HG03457 (cell line): ENCODE measurements at regions not wholly inside any gene's neighbourhood (a gene's known extent, or its start where the extent isn't known, plus 50 kb on each side); places are given as distances from the start of the nearest gene placed in this dataset.

Experiments used
- ATAC-seq: cut with Tn5 transposase; IDR thresholded peaks from one replicate; pipeline ENCODE4 v1.9.1; 2021; ENCODE audit warnings: moderate number of reproducible peaks; ENCODE audit not compliant: unreplicated experiment

- ATAC-seq = no peak
Observed at GRCh38 chr3:190790185-190790584, 72.3 kb downstream of the GMNC start.

- ATAC-seq = no peak
Observed at GRCh38 chr3:190786898-190787297, 75.6 kb downstream of the GMNC start.

GRCh38 chr3:190785047-190785446 lies 77.4 kb downstream of the GMNC start:
- no peak for ATAC-seq

GRCh38 chr3:190780524-190780923 lies 82.0 kb downstream of the GMNC start:
- ATAC-seq = no peak

- no peak for ATAC-seq
Observed at GRCh38 chr3:190774633-190775032, 87.9 kb downstream of the GMNC start.

- ATAC-seq = no peak
Observed at GRCh38 chr3:190773948-190774347, 88.5 kb downstream of the GMNC start.

- no peak for ATAC-seq
Observed at GRCh38 chr3:190772831-190773230, 89.7 kb downstream of the GMNC start.

- ATAC-seq = no peak
Observed at GRCh38 chr3:190768891-190769290, 93.6 kb downstream of the GMNC start.

GRCh38 chr3:190767851-190768250 lies 94.6 kb downstream of the GMNC start:
- no peak for ATAC-seq

- ATAC-seq = no peak
Observed at GRCh38 chr3:190764231-190765134, 98.0 kb downstream of the GMNC start.

- no peak for ATAC-seq
Observed at GRCh38 chr3:190762801-190763200, 99.7 kb downstream of the GMNC start.

- no peak for ATAC-seq
Observed at GRCh38 chr3:190747571-190747970, 114.9 kb downstream of the GMNC start.

GRCh38 chr3:190746986-190747385 lies 115.5 kb downstream of the GMNC start:
- ATAC-seq = no peak

- ATAC-seq = no peak
Observed at GRCh38 chr3:190746531-190746930, 116.0 kb downstream of the GMNC start.

GRCh38 chr3:190741788-190742187 lies 120.7 kb downstream of the GMNC start:
- no peak for ATAC-seq

GRCh38 chr3:190739641-190740185 lies 122.8 kb downstream of the GMNC start:
- no peak for ATAC-seq

GRCh38 chr3:190738636-190739155 lies 123.8 kb downstream of the GMNC start:
- ATAC-seq = no peak

GRCh38 chr3:190737446-190737845 lies 125.0 kb downstream of the GMNC start:
- ATAC-seq = no peak

- no peak for ATAC-seq
Observed at GRCh38 chr3:190734490-190734889, 128.0 kb downstream of the GMNC start.

GRCh38 chr3:190733591-190734146 lies 128.8 kb downstream of the GMNC start:
- ATAC-seq = no peak

GRCh38 chr3:190731596-190731995 lies 130.9 kb downstream of the GMNC start:
- ATAC-seq = no peak
